ENCODE measurements at regions not wholly inside any gene's neighbourhood (a gene's known extent, or its start where the extent isn't known, plus 50 kb on each side); places are given as distances from the start of the nearest gene placed in this dataset.

DNA sequence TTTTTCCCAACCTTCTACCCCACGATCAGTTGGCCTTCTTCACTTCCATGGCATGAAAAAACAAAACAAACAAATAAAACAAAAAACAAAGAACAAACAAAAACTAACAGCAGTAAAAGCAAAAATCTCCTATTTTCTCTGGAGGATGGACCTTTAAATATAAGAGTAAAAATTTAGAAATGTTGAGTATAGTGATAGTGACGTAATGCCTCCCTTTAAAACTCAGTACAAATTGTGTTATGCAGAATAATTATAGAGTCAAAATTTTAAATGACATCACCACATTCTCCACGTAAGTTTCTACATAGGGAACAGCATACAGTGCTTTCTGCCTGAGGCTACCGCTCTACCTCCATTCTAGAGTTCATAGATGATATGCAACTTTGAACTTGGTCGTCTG lies 2156.4 kb downstream of the PCDH7 start:
- TF ChIP-seq, protein P1, sequence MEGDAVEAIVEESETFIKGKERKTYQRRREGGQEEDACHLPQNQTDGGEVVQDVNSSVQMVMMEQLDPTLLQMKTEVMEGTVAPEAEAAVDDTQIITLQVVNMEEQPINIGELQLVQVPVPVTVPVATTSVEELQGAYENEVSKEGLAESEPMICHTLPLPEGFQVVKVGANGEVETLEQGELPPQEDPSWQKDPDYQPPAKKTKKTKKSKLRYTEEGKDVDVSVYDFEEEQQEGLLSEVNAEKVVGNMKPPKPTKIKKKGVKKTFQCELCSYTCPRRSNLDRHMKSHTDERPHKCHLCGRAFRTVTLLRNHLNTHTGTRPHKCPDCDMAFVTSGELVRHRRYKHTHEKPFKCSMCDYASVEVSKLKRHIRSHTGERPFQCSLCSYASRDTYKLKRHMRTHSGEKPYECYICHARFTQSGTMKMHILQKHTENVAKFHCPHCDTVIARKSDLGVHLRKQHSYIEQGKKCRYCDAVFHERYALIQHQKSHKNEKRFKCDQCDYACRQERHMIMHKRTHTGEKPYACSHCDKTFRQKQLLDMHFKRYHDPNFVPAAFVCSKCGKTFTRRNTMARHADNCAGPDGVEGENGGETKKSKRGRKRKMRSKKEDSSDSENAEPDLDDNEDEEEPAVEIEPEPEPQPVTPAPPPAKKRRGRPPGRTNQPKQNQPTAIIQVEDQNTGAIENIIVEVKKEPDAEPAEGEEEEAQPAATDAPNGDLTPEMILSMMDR (conservative IDR thresholded peaks at IDR 0.05; ENCODE audit: low read length) = no peak
- no peak for TF ChIP-seq EZH2phosphoT487 (IDR thresholded peaks at IDR 0.05; ENCODE audit: borderline replicate concordance)

Measured in Loucy (cell line).